PC-3 (cell line): ENCODE measurements at regions not wholly inside any gene's neighbourhood (a gene's known extent, or its start where the extent isn't known, plus 50 kb on each side); places are given as distances from the start of the nearest gene placed in this dataset.
A peak's percentile ranks its signal among the peaks of the same experiment; 100 is the strongest.

Experiments used
- ATAC-seq: fragments of 200-7000 bp; cut with Tn5 transposase; 2 replicates; pipeline ENCODE4 v1.9.1; 2020; ENCODE audit warnings: mild to moderate bottlenecking, moderate library complexity
- BruUV-seq: library from RNA; stranded (reverse); fragments of 400-500 nt; replicated peaks from 2 replicates; lab custom pipeline; 2021; lab: Mats Ljungman, UMichigan
- CTCF ChIA-PET: fragments of 300-600 bp; sonication (Branson Sonifier 250); formaldehyde crosslinking; loops from one replicate; lab custom pipeline; 2022; ENCODE audit warnings: antibody characterized with exemption; lab: Charles Lee
- POLR2A ChIA-PET: fragments of 300-600 bp; sonication (Branson Sonifier 250); formaldehyde crosslinking; loops from one replicate; lab custom pipeline; 2022; ENCODE audit warnings: antibody characterized with exemption; ENCODE audit not compliant: unreplicated experiment; lab: Charles Lee
- DNase-seq: peaks from one replicate; pipeline ENCODE4 v3.0.0-alpha.2; 2015
- H2AFZ ChIP-seq: fragments of 300-600 bp; sonication (generic); 2 replicates; pipeline ENCODE4 v1.6.0; 2016; ENCODE audit warnings: antibody characterized with exemption, low read length
- H3F3A ChIP-seq: fragments of 300-600 bp; sonication (generic); one replicate; pipeline ENCODE4 v1.6.0; 2017; ENCODE audit warnings: antibody characterized with exemption, low read length, control low read depth, mild to moderate bottlenecking; ENCODE audit not compliant: unreplicated experiment
- H3K27ac ChIP-seq: fragments of 300-600 bp; sonication (generic); 2 replicates; pipeline ENCODE4 v1.5.1; 2016; ENCODE audit warnings: mild to moderate bottlenecking, low read length
- H3K27me3 ChIP-seq: fragments of 300-600 bp; sonication (generic); 2 replicates; pipeline ENCODE4 v1.6.1; 2016; ENCODE audit warnings: low read length, mixed read lengths
- H3K36me3 ChIP-seq: fragments of 300-600 bp; sonication (generic); 2 replicates; pipeline ENCODE4 v1.6.1; 2016; ENCODE audit warnings: low read depth, mixed run types, low read length, mixed read lengths
- H3K4me1 ChIP-seq: fragments of 300-600 bp; sonication (generic); 2 replicates; pipeline ENCODE4 v1.5.1; 2016; ENCODE audit warnings: low read length; ENCODE audit not compliant: insufficient read depth
- H3K4me2 ChIP-seq: fragments of 300-600 bp; sonication (generic); 2 replicates; pipeline ENCODE4 v1.6.0; 2016; ENCODE audit warnings: low read length
- H3K4me3 ChIP-seq: fragments of 300-600 bp; sonication (generic); 2 replicates; pipeline ENCODE4 v1.5.1; 2016; ENCODE audit warnings: mild to moderate bottlenecking, low read length, mixed read lengths
- H3K79me2 ChIP-seq: fragments of 300-600 bp; sonication (generic); 2 replicates; pipeline ENCODE4 v1.6.1; 2017; ENCODE audit warnings: low read length, mixed read lengths
- H3K9ac ChIP-seq: fragments of 300-600 bp; sonication (generic); 2 replicates; pipeline ENCODE4 v1.6.0; 2016; ENCODE audit warnings: mild to moderate bottlenecking, low read length
- H3K9me2 ChIP-seq: fragments of 300-600 bp; sonication (generic); replicated peaks from 2 replicates; pipeline ENCODE4 v1.6.1; 2016; ENCODE audit warnings: mixed run types, low read length, mixed read lengths
- H3K9me3 ChIP-seq: fragments of 300-600 bp; sonication (generic); 2 replicates; pipeline ENCODE4 v1.6.1; 2016; ENCODE audit warnings: low read length, mixed read lengths
- H4K20me1 ChIP-seq: fragments of 300-600 bp; sonication (generic); 2 replicates; pipeline ENCODE4 v1.6.1; 2016; ENCODE audit warnings: low read length, mixed read lengths
- CTCF ChIP-seq: fragments of 300-600 bp; sonication (generic); conservative IDR thresholded peaks from 2 replicates; pipeline ENCODE4 v1.5.1; 2017; ENCODE audit warnings: antibody characterized with exemption, low read depth, mild to moderate bottlenecking, low read length
- EZH2 ChIP-seq: fragments of 300-600 bp; sonication (generic); IDR thresholded peaks from one replicate; pipeline ENCODE4 v1.6.1; 2017; ENCODE audit warnings: antibody characterized with exemption, mild to moderate bottlenecking, low read length; ENCODE audit not compliant: unreplicated experiment
- EZH2phosphoT487 ChIP-seq: fragments of 300-600 bp; sonication (generic); IDR thresholded peaks from 2 replicates; pipeline ENCODE4 v1.6.1; 2018; ENCODE audit warnings: mild to moderate bottlenecking, antibody characterized with exemption, low read length, borderline replicate concordance
- intact Hi-C: fragments of 100-400 bp; cut with micrococcal nuclease; formaldehyde crosslinking; loops from 2 replicates; pipeline ENCODE4 v1.9.0; 2023

- ChIA-PET POLR2A (no interaction called here), CTCF (no interaction called here)
- Histone ChIP-seq H3K4me2 (no peak overlapping the region), H3K36me3 (no peaks in the 10 kb centered on the region), H3K4me3 (no peak overlapping the region), H3K9me3 (no peaks in the 10 kb centered on the region), H3K4me1 (peaks cover 16% of the 10 kb centered on the region), H3K9me2 (no peaks in the 10 kb centered on the region), H2AFZ (no peak overlapping the region), H3K79me2 (no peaks in the 10 kb centered on the region), H3F3A (no peaks in the 10 kb centered on the region), H3K27me3 (no peaks in the 10 kb centered on the region), H3K27ac (0 out of 2 replicates have a peak overlapping the region, but pooled peaks have one; percentile 31), H3K9ac (no peak overlapping the region), H4K20me1 (no peaks in the 10 kb centered on the region)
- no peak for ATAC-seq
- DNase-seq = no peak
- BruUV-seq = no TSS peak
- intact Hi-C loops = no loop called here
- TF ChIP-seq CTCF = no peak
- no peak for TF ChIP-seq EZH2
- no peak for TF ChIP-seq EZH2phosphoT487
Measured at GRCh38 chr13:32904266-32904665, 112.0 kb upstream of the KL start.

- H3K4me2 ChIP-seq = peak overlapping the region; percentile 21
- ATAC-seq (peak; percentile 61), DNase-seq (peak; percentile 20)
Measured at GRCh38 chr13:32905063-32905863, 111.0 kb upstream of the KL start.

More at GRCh38 chr13:32905063-32905863, 111.0 kb upstream of the KL start:
- H3F3A ChIP-seq = no peaks in the 10 kb centered on the region
- H3K79me2 ChIP-seq = no peaks in the 10 kb centered on the region
- H3K9ac ChIP-seq = no peak overlapping the region
- ChIA-PET POLR2A (no interaction called here), CTCF (no interaction called here)
- H3K27me3 ChIP-seq = no peaks in the 10 kb centered on the region
- peak overlapping the region; percentile 31 for H3K27ac ChIP-seq
- H3K9me3 ChIP-seq = no peaks in the 10 kb centered on the region
- no peak for TF ChIP-seq EZH2
- no peak for TF ChIP-seq EZH2phosphoT487
- no peak for TF ChIP-seq CTCF
- intact Hi-C loops = no loop called here
- no peak overlapping the region for H2AFZ ChIP-seq
- H3K9me2 ChIP-seq = no peaks in the 10 kb centered on the region
- H3K4me3 ChIP-seq = no peak overlapping the region
- no peaks in the 10 kb centered on the region for H3K36me3 ChIP-seq
- BruUV-seq = no TSS peak
- H4K20me1 ChIP-seq = no peaks in the 10 kb centered on the region
- peaks cover 20% of the 10 kb centered on the region for H3K4me1 ChIP-seq
